ENCODE measurements at regions not wholly inside any gene's neighbourhood (a gene's known extent, or its start where the extent isn't known, plus 50 kb on each side); places are given as distances from the start of the nearest gene placed in this dataset.

DNA sequence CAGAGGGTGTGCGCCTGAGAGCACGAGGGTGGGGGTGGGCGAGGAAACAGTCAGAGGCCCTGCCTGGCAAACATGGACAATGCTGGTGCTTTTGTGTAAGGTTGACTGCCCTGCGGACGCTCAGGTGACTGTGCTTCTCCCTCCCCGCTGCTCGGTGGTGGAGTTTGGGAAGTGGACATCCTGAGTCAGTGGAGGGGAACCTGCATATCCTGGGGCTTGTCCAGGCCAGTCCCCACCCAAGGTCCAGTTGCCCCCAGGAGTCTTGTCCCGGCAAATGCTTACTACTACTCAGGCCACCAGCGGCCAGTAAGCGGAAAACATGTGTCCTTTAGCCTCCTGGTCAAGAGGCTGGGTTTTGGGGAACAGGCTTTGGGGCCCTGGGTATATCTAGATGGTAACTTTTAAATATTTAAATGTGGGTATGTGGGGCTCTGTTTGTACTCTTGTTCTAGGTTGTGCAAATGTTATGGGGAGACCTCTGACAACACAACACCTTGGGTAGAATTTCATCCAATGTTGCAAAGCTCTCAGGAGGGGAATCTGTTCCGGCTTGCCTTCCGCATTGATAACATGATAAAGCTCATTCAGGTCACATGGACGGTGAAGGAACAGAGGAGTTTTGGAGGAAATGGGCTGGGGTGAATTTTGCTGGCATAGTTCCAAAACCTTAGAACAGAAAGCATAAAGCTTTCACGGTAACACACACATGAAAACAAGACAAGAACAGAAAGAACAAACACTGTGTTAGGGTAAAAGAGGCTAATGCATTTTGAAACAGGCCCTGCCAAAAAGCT, 364.9 kb downstream of the PRDM2 start:
- TF ChIP-seq EP300 (IDR thresholded peaks at IDR 0.05; ENCODE audit: low read depth) = no peak
- no peaks in the 10 kb centered on the region for H3K4me1 ChIP-seq
- H3K4me3 ChIP-seq = no peak overlapping the region
- H3K27me3 ChIP-seq = no peaks in the 10 kb centered on the region
- in situ Hi-C loops (cut with MboI; ENCODE audit: low pct_ligation_motif_present in 1 of 4, low pct_unique_long_range_greater_than_20kb in 1 of 4, low sequenced_read_pairs in 3 of 4) (no loop called here), intact Hi-C loops (cut with DNase I; ENCODE audit: low total_unique reads) (no loop called here)
- H3K9me3 ChIP-seq = no peaks in the 10 kb centered on the region
- DNase-seq = no peak
- H3K36me3 ChIP-seq = no peaks in the 10 kb centered on the region
- H3K27ac ChIP-seq = no peak overlapping the region
- 80 to 87% methylated on average over 2 to 14 of the region's 14 CpGs for WGBS, 2 donors (ENCODE audit: low coverage in 1 of 2)

DNA sequence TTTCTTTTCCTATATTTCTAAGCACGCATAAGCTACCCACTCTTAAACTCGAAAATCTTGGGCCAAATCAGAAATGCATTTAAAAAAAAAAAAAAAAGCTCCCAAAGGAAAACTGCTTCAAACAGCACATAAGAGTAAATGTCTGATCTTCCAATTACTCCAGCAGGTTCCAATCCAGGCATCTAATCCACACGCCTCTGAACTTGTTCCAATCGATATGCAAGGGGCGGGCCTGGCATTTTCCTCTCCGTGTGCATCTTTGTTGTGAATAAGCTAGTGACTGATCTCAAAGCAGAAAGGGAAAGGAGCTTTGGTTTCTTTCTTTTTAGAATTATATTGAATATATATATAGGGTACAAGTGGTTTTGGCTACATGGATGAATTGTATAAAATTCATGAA, 365.5 kb downstream of the PRDM2 start:
- Histone ChIP-seq H3K4me3 (no peak overlapping the region), H3K4me1 (no peaks in the 10 kb centered on the region), H3K36me3 (no peaks in the 10 kb centered on the region), H3K27ac (no peak overlapping the region), H3K9me3 (no peaks in the 10 kb centered on the region), H3K27me3 (no peaks in the 10 kb centered on the region)
- DNase-seq = no peak
- TF ChIP-seq POLR2AphosphoS5 (IDR thresholded peaks at IDR 0.05) (no peak), POLR2A (IDR thresholded peaks at IDR 0.05) (no peak), EP300 (IDR thresholded peaks at IDR 0.05; ENCODE audit: low read depth) (no peak)
- TF ChIP-seq, protein P1, sequence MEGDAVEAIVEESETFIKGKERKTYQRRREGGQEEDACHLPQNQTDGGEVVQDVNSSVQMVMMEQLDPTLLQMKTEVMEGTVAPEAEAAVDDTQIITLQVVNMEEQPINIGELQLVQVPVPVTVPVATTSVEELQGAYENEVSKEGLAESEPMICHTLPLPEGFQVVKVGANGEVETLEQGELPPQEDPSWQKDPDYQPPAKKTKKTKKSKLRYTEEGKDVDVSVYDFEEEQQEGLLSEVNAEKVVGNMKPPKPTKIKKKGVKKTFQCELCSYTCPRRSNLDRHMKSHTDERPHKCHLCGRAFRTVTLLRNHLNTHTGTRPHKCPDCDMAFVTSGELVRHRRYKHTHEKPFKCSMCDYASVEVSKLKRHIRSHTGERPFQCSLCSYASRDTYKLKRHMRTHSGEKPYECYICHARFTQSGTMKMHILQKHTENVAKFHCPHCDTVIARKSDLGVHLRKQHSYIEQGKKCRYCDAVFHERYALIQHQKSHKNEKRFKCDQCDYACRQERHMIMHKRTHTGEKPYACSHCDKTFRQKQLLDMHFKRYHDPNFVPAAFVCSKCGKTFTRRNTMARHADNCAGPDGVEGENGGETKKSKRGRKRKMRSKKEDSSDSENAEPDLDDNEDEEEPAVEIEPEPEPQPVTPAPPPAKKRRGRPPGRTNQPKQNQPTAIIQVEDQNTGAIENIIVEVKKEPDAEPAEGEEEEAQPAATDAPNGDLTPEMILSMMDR (IDR thresholded peaks at IDR 0.05) = no peak
- intact Hi-C loops (cut with DNase I; ENCODE audit: low total_unique reads) (no loop called here), in situ Hi-C loops (cut with MboI; ENCODE audit: low pct_ligation_motif_present in 1 of 4, low pct_unique_long_range_greater_than_20kb in 1 of 4, low sequenced_read_pairs in 3 of 4) (no loop called here)
- 91 to 93% methylated on average over 6 of the region's 6 CpGs for WGBS, 2 donors (ENCODE audit: low coverage in 1 of 2)

GRCh38 chr1:14067036-14067435, 367.0 kb downstream of the PRDM2 start:
- 88 to 93% methylated on average over 3 to 5 of the region's 5 CpGs for WGBS, 2 donors (ENCODE audit: low coverage in 1 of 2)
- H3K9me3 ChIP-seq = no peaks in the 10 kb centered on the region
- no peaks in the 10 kb centered on the region for H3K36me3 ChIP-seq
- H3K27ac ChIP-seq = no peak overlapping the region
- in situ Hi-C loops (cut with MboI; ENCODE audit: low pct_ligation_motif_present in 1 of 4, low pct_unique_long_range_greater_than_20kb in 1 of 4, low sequenced_read_pairs in 3 of 4) (no loop called here), intact Hi-C loops (cut with DNase I; ENCODE audit: low total_unique reads) (no loop called here)
- DNase-seq = no peak
- no peak overlapping the region for H3K4me3 ChIP-seq
- TF ChIP-seq, protein P1 (IDR thresholded peaks at IDR 0.05) = no peak
- TF ChIP-seq EP300 (IDR thresholded peaks at IDR 0.05; ENCODE audit: low read depth) (no peak), POLR2A (IDR thresholded peaks at IDR 0.05) (no peak), POLR2AphosphoS5 (IDR thresholded peaks at IDR 0.05) (no peak)
- H3K27me3 ChIP-seq = no peaks in the 10 kb centered on the region
- no peaks in the 10 kb centered on the region for H3K4me1 ChIP-seq

- H3K4me3 ChIP-seq = no peak overlapping the region
- DNase-seq = no peak
- WGBS, 2 donors (ENCODE audit: low coverage in 1 of 2) = 67% methylated on average over 4 of the region's 4 CpGs; no CpG with 5 or more reads in 1 of the 2 donors
- intact Hi-C loops (cut with DNase I; ENCODE audit: low total_unique reads) (no loop called here), in situ Hi-C loops (cut with MboI; ENCODE audit: low pct_ligation_motif_present in 1 of 4, low pct_unique_long_range_greater_than_20kb in 1 of 4, low sequenced_read_pairs in 3 of 4) (no loop called here)
- no peak overlapping the region for H3K27ac ChIP-seq
- no peaks in the 10 kb centered on the region for H3K9me3 ChIP-seq
- TF ChIP-seq EP300 (IDR thresholded peaks at IDR 0.05; ENCODE audit: low read depth) (no peak), POLR2AphosphoS5 (IDR thresholded peaks at IDR 0.05) (no peak), POLR2A (IDR thresholded peaks at IDR 0.05) (no peak)
- TF ChIP-seq, protein P1 (IDR thresholded peaks at IDR 0.05) = no peak
- no peaks in the 10 kb centered on the region for H3K27me3 ChIP-seq
- no peaks in the 10 kb centered on the region for H3K36me3 ChIP-seq
- no peaks in the 10 kb centered on the region for H3K4me1 ChIP-seq
Measured at GRCh38 chr1:14067711-14068110, 367.7 kb downstream of the PRDM2 start.

- H3K36me3 ChIP-seq = no peaks in the 10 kb centered on the region
- no peak overlapping the region for H3K27ac ChIP-seq
- intact Hi-C loops (cut with DNase I; ENCODE audit: low total_unique reads) = no loop called here
- no peak overlapping the region for H3K4me3 ChIP-seq
- no peaks in the 10 kb centered on the region for H3K4me1 ChIP-seq
- H3K27me3 ChIP-seq = no peaks in the 10 kb centered on the region
- DNase-seq = no peak
- H3K9me3 ChIP-seq = no peaks in the 10 kb centered on the region
- 80 to 94% methylated on average over 1 to 3 of the region's 3 CpGs for WGBS, 2 donors (ENCODE audit: low coverage in 1 of 2)
- in situ Hi-C loops (cut with MboI; ENCODE audit: low pct_ligation_motif_present in 1 of 4, low pct_unique_long_range_greater_than_20kb in 1 of 4, low sequenced_read_pairs in 3 of 4) = no loop called here
- TF ChIP-seq POLR2A (IDR thresholded peaks at IDR 0.05) (no peak), POLR2AphosphoS5 (IDR thresholded peaks at IDR 0.05) (no peak), EP300 (IDR thresholded peaks at IDR 0.05; ENCODE audit: low read depth) (no peak)
- TF ChIP-seq, protein P1 (IDR thresholded peaks at IDR 0.05) = no peak
Measured at GRCh38 chr1:14071581-14071980, 371.6 kb downstream of the PRDM2 start.
